HG03457 (cell line): ENCODE measurements at regions not wholly inside any gene's neighbourhood (a gene's known extent, or its start where the extent isn't known, plus 50 kb on each side); places are given as distances from the start of the nearest gene placed in this dataset.
"Not testable (repeated sequence)": the region's sequence is repeated elsewhere in the genome, so short reads cannot be mapped to it uniquely, and the experiment has no call there.

Experiments used
- ATAC-seq: cut with Tn5 transposase; IDR thresholded peaks from one replicate; pipeline ENCODE4 v1.9.1; 2021; ENCODE audit warnings: moderate number of reproducible peaks; ENCODE audit not compliant: unreplicated experiment

GRCh38 chr4:152200511-152201333 is 335.2 kb downstream of the FBXW7 start:
- no peak for ATAC-seq

GRCh38 chr4:152197211-152197610 is 338.7 kb downstream of the FBXW7 start:
- no peak for ATAC-seq

- ATAC-seq: no peak
Observed at GRCh38 chr4:152195888-152196287, 340.0 kb downstream of the FBXW7 start.

GRCh38 chr4:152193059-152193458 is 342.8 kb downstream of the FBXW7 start:
- no peak for ATAC-seq

GRCh38 chr4:152190907-152191306 is 345.0 kb downstream of the FBXW7 start:
- no peak for ATAC-seq

- peak; percentile 73 for ATAC-seq
Observed at GRCh38 chr4:152189451-152190179, 346.3 kb downstream of the FBXW7 start.

GRCh38 chr4:152188801-152189200 is 347.1 kb downstream of the FBXW7 start:
- ATAC-seq: no peak

GRCh38 chr4:152187693-152188092 is 348.2 kb downstream of the FBXW7 start:
- ATAC-seq: no peak

- no peak for ATAC-seq
Observed at GRCh38 chr4:152185786-152186550, 349.9 kb downstream of the FBXW7 start.

GRCh38 chr4:152181150-152181549 is 354.7 kb downstream of the FBXW7 start:
- ATAC-seq: no peak

GRCh38 chr4:152180369-152180768 is 355.5 kb downstream of the FBXW7 start:
- ATAC-seq: no peak

GRCh38 chr4:152177538-152177937 is 358.4 kb downstream of the FBXW7 start:
- not testable (repeated sequence) for ATAC-seq

GRCh38 chr4:152176627-152177214 is 359.2 kb downstream of the FBXW7 start:
- no peak for ATAC-seq

- ATAC-seq: no peak
Observed at GRCh38 chr4:152175586-152175985, 360.3 kb downstream of the FBXW7 start.

GRCh38 chr4:152172146-152172545 is 363.7 kb downstream of the FBXW7 start:
- ATAC-seq: no peak

GRCh38 chr4:152171556-152171955 is 364.3 kb downstream of the FBXW7 start:
- ATAC-seq: no peak

- ATAC-seq: no peak
Observed at GRCh38 chr4:152169683-152170082, 366.2 kb downstream of the FBXW7 start.

- no peak for ATAC-seq
Observed at GRCh38 chr4:152168987-152169616, 366.8 kb downstream of the FBXW7 start.

GRCh38 chr4:152166567-152166966 is 369.3 kb downstream of the FBXW7 start:
- no peak for ATAC-seq

GRCh38 chr4:152165846-152166245 is 370.0 kb downstream of the FBXW7 start:
- no peak for ATAC-seq

GRCh38 chr4:152165146-152165545 is 370.7 kb downstream of the FBXW7 start:
- no peak for ATAC-seq
